Stimulated activated naive B cell treated with anti-CD40 and anti-IgM and Interleukin-4, amounts not matched to agents 10 μg/mL and 1 μg/mL and 100 μg/mL, for 72 hours (primary cell): ENCODE measurements at regions not wholly inside any gene's neighbourhood (a gene's known extent, or its start where the extent isn't known, plus 50 kb on each side); places are given as distances from the start of the nearest gene placed in this dataset.
A peak's percentile ranks its signal among the peaks of the same experiment; 100 is the strongest.

ENCODE experiments used
- ATAC-seq, 2 donors: fragments of 150-1000 bp; cut with Tn5 transposase; replicated peaks; 2 replicates each; pipeline ENCODE4 v1.10.0; 2021; ENCODE audit warnings: moderate library complexity in 1 of 2
- DNase-seq: peaks from one replicate; pipeline ENCODE4 v3.0.0; 2021
- H3K27ac Mint-ChIP-seq: one replicate; pipeline ENCODE4 v1.8.0; 2022; ENCODE audit warnings: mild to moderate bottlenecking, mixed read lengths
- H3K27me3 Mint-ChIP-seq, 2 donors: one replicate each; pipeline ENCODE4 v1.8.0; 2022; ENCODE audit warnings: mixed read lengths in 2 of 2
- H3K36me3 Mint-ChIP-seq, 2 donors: one replicate each; pipeline ENCODE4 v1.8.0; 2022; ENCODE audit warnings: mixed read lengths in 2 of 2, mild to moderate bottlenecking in 1 of 2
- H3K4me1 Mint-ChIP-seq, 2 donors: one replicate each; pipeline ENCODE4 v1.8.0; 2022; ENCODE audit warnings: mixed read lengths in 2 of 2, mild to moderate bottlenecking in 1 of 2
- H3K4me3 Mint-ChIP-seq, 2 donors: one replicate each; pipeline ENCODE4 v1.8.0; 2022; ENCODE audit warnings: mild to moderate bottlenecking in 2 of 2, mixed read lengths in 2 of 2, moderate library complexity in 1 of 2
- H3K9me3 Mint-ChIP-seq, 2 donors: one replicate each; pipeline ENCODE4 v1.8.0; 2022; ENCODE audit warnings: mixed read lengths in 2 of 2, mild to moderate bottlenecking in 1 of 2

DNA sequence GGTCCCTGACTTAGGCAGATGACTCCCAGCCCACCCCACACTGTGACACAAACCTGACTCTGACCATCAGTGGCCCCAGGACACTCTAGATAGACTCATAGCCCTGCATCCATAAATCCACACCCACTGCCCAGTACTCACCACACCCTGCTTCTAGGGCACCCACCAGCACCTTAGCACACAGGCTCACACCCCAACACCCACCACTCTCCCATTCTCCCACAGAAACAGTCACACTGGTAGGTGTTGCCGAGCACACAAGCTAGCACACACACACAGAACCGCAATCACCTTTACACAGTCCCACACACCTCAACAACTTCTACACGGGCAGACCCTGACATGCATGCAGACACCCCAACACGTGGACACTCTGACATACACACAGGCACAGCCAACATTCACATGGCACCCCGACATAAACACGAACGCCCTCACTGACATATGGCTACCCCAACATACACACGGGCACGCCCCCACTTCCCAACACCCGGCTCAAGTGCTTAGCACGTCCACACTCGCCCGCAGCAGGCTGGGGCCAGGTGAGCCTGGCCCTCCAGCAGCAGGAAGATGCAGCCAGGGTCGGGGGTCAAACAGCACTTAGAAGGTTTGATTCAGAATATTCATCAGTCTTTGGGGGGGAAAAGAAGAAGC, 105.5 kb upstream of the TARDBP start:
- DNase-seq (no peak), ATAC-seq (no peak)
- Mint-ChIP-seq H3K4me3 (no peak overlapping the region), H3K27ac (no peak overlapping the region), H3K9me3 (no peaks in the 10 kb centered on the region), H3K4me1 (peaks cover 10 to 15% of the 10 kb centered on the region in 2 donors), H3K36me3 (no peaks in the 10 kb centered on the region), H3K27me3 (peaks cover 32 to 38% of the 10 kb centered on the region in 2 donors)

- H3K36me3 Mint-ChIP-seq: no peaks in the 10 kb centered on the region
- H3K9me3 Mint-ChIP-seq: no peaks in the 10 kb centered on the region
- no peak for DNase-seq
- H3K4me3 Mint-ChIP-seq: no peak overlapping the region
- peaks cover 10 to 15% of the 10 kb centered on the region in 2 donors for H3K4me1 Mint-ChIP-seq
- no peak for ATAC-seq
- no peak overlapping the region for H3K27ac Mint-ChIP-seq
- peaks cover 37 to 38% of the 10 kb centered on the region in 2 donors for H3K27me3 Mint-ChIP-seq
These were observed 104.2 kb upstream of the TARDBP start for GRCh38 chr1:10908266-10908665.

GRCh38 chr1:10909697-10910680, 102.5 kb upstream of the TARDBP start:
- peak; percentile 85 to 86 for ATAC-seq
- Mint-ChIP-seq H3K9me3 (no peaks in the 10 kb centered on the region), H3K27ac (no peak overlapping the region), H3K27me3 (peaks cover 25 to 27% of the 10 kb centered on the region in 2 donors), H3K4me1 (peaks cover 1 to 3% of the 10 kb centered on the region in 2 donors), H3K36me3 (no peaks in the 10 kb centered on the region), H3K4me3 (no peak overlapping the region)
- peak; percentile 34 for DNase-seq

DNA sequence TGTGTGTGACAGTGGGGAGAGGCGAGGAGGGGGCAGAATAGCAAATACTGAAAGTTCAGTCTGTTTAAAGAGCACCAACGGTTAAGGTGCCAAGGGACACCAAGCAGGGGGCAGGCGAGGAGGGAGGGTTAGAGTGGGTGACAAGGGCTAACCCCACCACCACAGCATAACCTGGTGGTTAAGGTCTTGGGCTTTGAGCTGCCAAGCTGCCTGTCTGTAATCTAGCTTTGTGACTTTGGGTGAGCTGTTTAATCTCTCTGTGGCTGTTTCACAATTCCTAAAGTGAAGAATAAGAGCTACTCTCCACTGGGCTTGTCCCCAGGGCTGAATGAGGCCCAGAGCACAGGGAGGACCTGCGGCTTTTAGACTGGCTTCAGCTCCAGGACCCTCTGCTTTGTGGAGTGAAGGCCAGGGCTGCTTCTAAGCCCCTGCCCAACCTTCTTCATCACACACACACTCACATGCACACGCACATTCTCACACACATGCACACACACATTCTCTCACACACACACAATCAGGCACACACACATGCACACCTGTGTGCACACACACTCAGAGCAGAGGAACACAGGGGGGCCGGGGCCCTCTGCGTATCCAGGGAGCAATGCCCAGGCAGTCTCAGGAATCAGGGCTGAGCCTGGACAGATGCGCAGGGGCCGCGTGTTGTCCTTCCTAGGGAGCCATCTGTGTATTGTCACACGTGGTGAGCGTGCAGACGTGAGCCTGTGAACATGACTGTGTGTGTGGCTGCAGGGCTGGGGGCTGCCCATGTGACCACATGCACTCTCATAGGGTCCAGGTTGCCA, 101.6 kb upstream of the TARDBP start:
- Mint-ChIP-seq H3K4me1 (no peaks in the 10 kb centered on the region), H3K27ac (no peak overlapping the region), H3K9me3 (no peaks in the 10 kb centered on the region), H3K36me3 (no peaks in the 10 kb centered on the region), H3K4me3 (no peak overlapping the region), H3K27me3 (peaks cover 22 to 26% of the 10 kb centered on the region in 2 donors)
- ATAC-seq (peak in 1 of 2 donors; percentile 7), DNase-seq (no peak)

DNA sequence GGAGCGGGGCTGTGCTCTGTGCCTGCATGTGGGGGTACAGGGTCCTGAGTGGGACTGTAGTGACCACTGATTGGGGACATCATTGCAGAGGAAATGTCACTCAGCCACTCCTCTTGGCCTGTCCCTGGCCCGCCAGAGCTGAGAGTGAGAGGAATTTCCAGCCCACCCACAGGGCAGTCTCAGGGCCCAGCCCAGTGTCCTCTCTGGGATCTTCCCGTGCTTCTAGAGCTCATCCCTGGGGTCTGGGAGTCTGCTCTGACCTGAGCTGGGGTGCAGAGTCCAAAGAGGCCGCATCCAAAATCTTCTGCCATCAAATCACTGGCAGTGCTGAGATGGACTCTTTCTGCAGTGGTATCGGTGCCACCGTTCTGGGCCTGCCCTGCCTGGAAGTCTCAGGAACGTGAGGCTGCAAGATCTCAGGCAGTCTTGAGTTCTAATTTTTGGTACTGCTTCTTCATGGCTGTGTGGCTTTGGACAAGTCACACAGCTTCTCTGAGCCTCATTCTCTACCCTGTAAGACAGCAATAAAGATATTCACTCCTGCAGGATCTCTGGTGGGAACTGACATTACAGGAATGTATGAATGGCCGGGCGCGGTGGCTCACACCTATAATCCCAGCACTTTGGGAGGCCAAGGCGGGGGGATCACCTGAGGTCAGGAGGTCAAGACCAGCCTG, 100.8 kb upstream of the TARDBP start:
- H3K4me1 Mint-ChIP-seq: no peaks in the 10 kb centered on the region
- peaks cover 22 to 26% of the 10 kb centered on the region in 2 donors for H3K27me3 Mint-ChIP-seq
- H3K9me3 Mint-ChIP-seq: no peaks in the 10 kb centered on the region
- H3K36me3 Mint-ChIP-seq: no peaks in the 10 kb centered on the region
- ATAC-seq (no peak), DNase-seq (no peak)
- no peak overlapping the region for H3K4me3 Mint-ChIP-seq
- H3K27ac Mint-ChIP-seq: no peak overlapping the region

GRCh38 chr1:10912441-10912840, 100.0 kb upstream of the TARDBP start:
- H3K4me3 Mint-ChIP-seq: no peak overlapping the region
- ATAC-seq (no peak), DNase-seq (no peak)
- H3K4me1 Mint-ChIP-seq: peaks cover 3% of the 10 kb centered on the region in 2 donors
- peaks cover 16 to 19% of the 10 kb centered on the region in 2 donors for H3K27me3 Mint-ChIP-seq
- no peak overlapping the region for H3K27ac Mint-ChIP-seq
- H3K36me3 Mint-ChIP-seq: no peaks in the 10 kb centered on the region
- H3K9me3 Mint-ChIP-seq: no peaks in the 10 kb centered on the region

DNA sequence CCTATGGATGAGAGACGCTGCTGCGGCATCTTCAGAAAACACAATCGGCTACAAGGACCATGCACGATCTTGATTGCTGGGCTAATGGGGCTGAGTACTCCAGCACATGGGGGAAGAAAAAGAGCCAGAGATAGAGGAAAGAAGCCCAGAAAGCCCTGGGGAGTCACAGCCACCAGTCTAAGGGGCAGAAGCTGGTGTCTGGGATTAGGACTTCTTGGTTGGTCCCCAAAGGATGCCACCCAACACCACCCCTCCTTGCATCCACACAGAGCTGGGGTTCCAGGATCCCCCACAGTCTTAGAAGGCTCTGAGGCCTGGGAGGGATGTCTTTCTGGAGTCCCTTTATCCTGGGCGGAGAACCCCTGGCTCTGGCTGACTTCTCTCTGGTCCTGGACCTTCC, 98.4 kb upstream of the TARDBP start:
- peaks cover 10 to 12% of the 10 kb centered on the region in 2 donors for H3K27me3 Mint-ChIP-seq
- H3K36me3 Mint-ChIP-seq: no peaks in the 10 kb centered on the region

GRCh38 chr1:10915594-10915993, 96.9 kb upstream of the TARDBP start:
- Mint-ChIP-seq H3K9me3 (no peaks in the 10 kb centered on the region), H3K27ac (no peak overlapping the region), H3K27me3 (peaks cover 6 to 11% of the 10 kb centered on the region in 2 donors), H3K4me1 (peaks cover 14 to 16% of the 10 kb centered on the region in 2 donors), H3K36me3 (no peaks in the 10 kb centered on the region), H3K4me3 (no peak overlapping the region)
- DNase-seq (no peak), ATAC-seq (no peak)

More for the DNA sequence above, 98.4 kb upstream of the TARDBP start:
- no peaks in the 10 kb centered on the region for H3K9me3 Mint-ChIP-seq
- H3K27ac Mint-ChIP-seq: no peak overlapping the region
- DNase-seq (no peak), ATAC-seq (no peak)
- peaks cover 14 to 16% of the 10 kb centered on the region in 2 donors for H3K4me1 Mint-ChIP-seq
- no peak overlapping the region for H3K4me3 Mint-ChIP-seq

- Mint-ChIP-seq H3K27ac (no peak overlapping the region), H3K27me3 (peaks cover 10 to 12% of the 10 kb centered on the region in 2 donors), H3K36me3 (no peaks in the 10 kb centered on the region), H3K4me1 (peaks cover 14 to 16% of the 10 kb centered on the region in 2 donors), H3K9me3 (no peaks in the 10 kb centered on the region), H3K4me3 (no peak overlapping the region)
- DNase-seq (no peak), ATAC-seq (no peak)
These were observed 96.1 kb upstream of the TARDBP start for GRCh38 chr1:10916311-10916710.

- Mint-ChIP-seq H3K36me3 (no peaks in the 10 kb centered on the region), H3K27me3 (peaks cover 14 to 17% of the 10 kb centered on the region in 2 donors), H3K4me3 (no peak overlapping the region), H3K27ac (no peak overlapping the region), H3K9me3 (no peaks in the 10 kb centered on the region), H3K4me1 (peaks cover 14 to 16% of the 10 kb centered on the region in 2 donors)
- ATAC-seq (no peak), DNase-seq (no peak)
These were observed 95.5 kb upstream of the TARDBP start for GRCh38 chr1:10916991-10917390.

DNA sequence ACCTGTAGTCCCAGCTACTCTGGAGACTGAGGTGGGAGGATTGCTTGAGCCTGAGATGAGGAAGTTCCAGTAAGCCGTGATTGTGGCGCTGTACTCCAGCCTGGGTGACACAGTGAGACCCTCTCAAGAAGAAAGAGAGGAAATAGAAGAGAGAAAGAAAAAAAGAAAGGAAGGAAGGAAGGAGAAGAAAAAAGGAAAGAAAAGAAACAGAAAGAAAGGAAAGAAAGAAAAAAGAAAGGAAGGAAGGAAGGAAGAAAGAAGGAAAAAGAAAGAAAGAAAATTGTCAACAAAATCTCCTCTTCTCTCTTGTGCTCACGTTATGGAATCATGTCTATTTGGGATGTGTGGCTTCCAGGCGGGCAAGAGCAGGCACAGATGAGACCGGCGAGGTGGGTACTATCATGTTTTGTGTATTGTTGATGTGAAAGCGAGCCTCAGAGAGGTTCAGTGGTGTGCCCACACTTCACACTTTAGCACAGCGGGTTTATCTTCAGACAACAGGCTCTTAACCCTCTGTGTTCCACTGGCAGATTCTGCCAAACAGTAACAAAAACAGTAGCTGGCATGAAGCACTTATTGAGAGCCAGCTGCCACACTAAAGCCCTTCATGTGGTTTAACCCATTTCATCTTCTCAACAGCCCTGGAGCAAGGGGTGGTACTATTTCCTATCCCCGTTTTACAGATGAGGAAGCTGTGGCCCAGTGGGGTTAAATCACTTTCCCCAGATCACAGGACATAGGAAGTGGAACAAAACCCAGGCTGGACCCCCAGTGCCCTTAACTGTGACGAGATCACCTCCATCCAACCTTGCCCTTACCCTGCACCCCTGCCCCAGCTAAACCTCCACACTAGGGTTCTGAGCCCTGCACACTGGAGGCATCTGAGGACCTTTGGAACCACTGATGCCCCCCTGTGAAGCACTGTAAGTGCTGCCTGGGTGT, 94.7 kb upstream of the TARDBP start:
- Mint-ChIP-seq H3K9me3 (no peaks in the 10 kb centered on the region), H3K27ac (no peak overlapping the region), H3K4me1 (peaks cover 14 to 16% of the 10 kb centered on the region in 2 donors), H3K36me3 (no peaks in the 10 kb centered on the region), H3K27me3 (peaks cover 18% of the 10 kb centered on the region in 2 donors), H3K4me3 (peak overlapping the region in 1 of 2 donors; percentile 2)
- ATAC-seq (peak; percentile 80 to 87), DNase-seq (peak; percentile 26)

GRCh38 chr1:10918531-10918930, 93.9 kb upstream of the TARDBP start:
- Mint-ChIP-seq H3K27ac (peak overlapping the region; percentile 75), H3K9me3 (no peaks in the 10 kb centered on the region), H3K36me3 (no peaks in the 10 kb centered on the region), H3K4me3 (no peak overlapping the region), H3K4me1 (peaks cover 14 to 16% of the 10 kb centered on the region in 2 donors), H3K27me3 (peaks cover 12 to 18% of the 10 kb centered on the region in 2 donors)
- no peak for DNase-seq
- ATAC-seq: peak in 1 of 2 donors; percentile 27
